MM.1S (cell line): ENCODE measurements at regions not wholly inside any gene's neighbourhood (a gene's known extent, or its start where the extent isn't known, plus 50 kb on each side); places are given as distances from the start of the nearest gene placed in this dataset.
A peak's percentile ranks its signal among the peaks of the same experiment; 100 is the strongest.

Experiments
- DNase-seq: peaks from one replicate; pipeline ENCODE4 v3.0.0-alpha.2; 2015
- H2AFZ ChIP-seq: fragments of 300-600 bp; sonication (generic); 2 replicates; pipeline ENCODE4 v1.6.0; 2016; ENCODE audit warnings: antibody characterized with exemption, low read length
- H3F3A ChIP-seq: fragments of 300-600 bp; sonication (generic); 2 replicates; pipeline ENCODE4 v1.6.1; 2016; ENCODE audit warnings: mild to moderate bottlenecking, antibody characterized with exemption, low read length, moderate library complexity, mixed read lengths; ENCODE audit not compliant: insufficient read depth
- H3K27ac ChIP-seq: fragments of 300-600 bp; sonication (generic); 2 replicates; pipeline ENCODE4 v1.5.1; 2016; ENCODE audit warnings: mild to moderate bottlenecking, low read length
- H3K27me3 ChIP-seq: fragments of 300-600 bp; sonication (generic); replicated peaks from 2 replicates; pipeline ENCODE4 v1.6.0; 2016; ENCODE audit warnings: low read length; ENCODE audit not compliant: insufficient read depth
- H3K36me3 ChIP-seq: fragments of 300-600 bp; sonication (generic); replicated peaks from 2 replicates; pipeline ENCODE4 v1.6.1; 2016; ENCODE audit warnings: mild to moderate bottlenecking, low read length, mixed read lengths; ENCODE audit not compliant: insufficient read depth
- H3K4me1 ChIP-seq: fragments of 300-600 bp; sonication (generic); 2 replicates; pipeline ENCODE4 v1.6.1; 2016; ENCODE audit warnings: low read length, mixed read lengths
- H3K4me2 ChIP-seq: fragments of 300-600 bp; sonication (generic); 2 replicates; pipeline ENCODE4 v1.6.0; 2016; ENCODE audit warnings: low read depth, low read length
- H3K4me3 ChIP-seq: fragments of 300-600 bp; sonication (generic); 2 replicates; pipeline ENCODE4 v1.5.1; 2016; ENCODE audit warnings: low read length, mixed read lengths
- H3K79me2 ChIP-seq: fragments of 300-600 bp; sonication (generic); 2 replicates; pipeline ENCODE4 v1.6.1; 2016; ENCODE audit warnings: mixed run types, low read length, mixed read lengths
- H3K9ac ChIP-seq: fragments of 300-600 bp; sonication (generic); 2 replicates; pipeline ENCODE4 v1.6.1; 2016; ENCODE audit warnings: low read length, mixed read lengths
- H3K9me2 ChIP-seq: fragments of 300-600 bp; sonication (generic); replicated peaks from 2 replicates; pipeline ENCODE4 v1.6.1; 2016; ENCODE audit warnings: mild to moderate bottlenecking, low read length, mixed read lengths; ENCODE audit not compliant: insufficient read depth
- H3K9me3 ChIP-seq: fragments of 300-600 bp; sonication (generic); replicated peaks from 2 replicates; pipeline ENCODE4 v1.6.1; 2016; ENCODE audit warnings: mild to moderate bottlenecking, low read length, mixed read lengths; ENCODE audit not compliant: insufficient read depth
- H4K20me1 ChIP-seq: fragments of 300-600 bp; sonication (generic); 2 replicates; pipeline ENCODE4 v1.6.1; 2016; ENCODE audit warnings: mild to moderate bottlenecking, low read length, moderate library complexity, mixed read lengths; ENCODE audit not compliant: insufficient read depth
- EZH2 ChIP-seq: fragments of 300-600 bp; sonication (generic); optimal IDR thresholded peaks from 2 replicates; pipeline ENCODE3; 2017; ENCODE audit warnings: low read depth, mild to moderate bottlenecking, antibody characterized with exemption, low read length, mixed read lengths
- EZH2phosphoT487 ChIP-seq: fragments of 300-600 bp; sonication (generic); IDR thresholded peaks from 2 replicates; pipeline ENCODE4 v1.6.1; 2018; ENCODE audit warnings: antibody characterized with exemption, low read length
- TF ChIP-seq, protein P1 (sequence below): fragments of 300-600 bp; sonication (generic); IDR thresholded peaks from 2 replicates; pipeline ENCODE4 v1.5.1; 2016; ENCODE audit warnings: antibody characterized with exemption, low read length, mixed read lengths

DNA sequence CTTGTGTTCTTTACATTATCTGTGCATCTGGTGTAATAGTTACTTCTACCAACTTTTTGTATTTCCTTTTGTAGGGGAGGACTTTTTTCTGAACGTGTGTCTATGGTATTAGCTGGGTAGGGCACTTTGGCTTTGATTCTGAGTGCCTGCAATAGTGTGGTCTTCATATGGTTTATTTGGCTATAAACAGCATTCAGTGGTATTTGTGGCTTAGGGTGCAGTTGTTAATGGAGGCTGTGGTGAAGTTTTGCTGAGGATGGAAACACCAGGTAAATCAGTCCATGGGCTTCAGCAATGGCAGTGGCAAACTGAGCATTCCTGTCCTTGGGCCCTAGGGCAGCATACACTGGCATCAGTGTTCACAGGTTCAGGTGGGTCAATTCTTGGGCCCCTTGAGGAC is 230.6 kb upstream of the CTNNB1 start:
- H3F3A ChIP-seq = peaks cover 21% of the 10 kb centered on the region
- no peak overlapping the region for H3K27ac ChIP-seq
- TF ChIP-seq, protein P1, sequence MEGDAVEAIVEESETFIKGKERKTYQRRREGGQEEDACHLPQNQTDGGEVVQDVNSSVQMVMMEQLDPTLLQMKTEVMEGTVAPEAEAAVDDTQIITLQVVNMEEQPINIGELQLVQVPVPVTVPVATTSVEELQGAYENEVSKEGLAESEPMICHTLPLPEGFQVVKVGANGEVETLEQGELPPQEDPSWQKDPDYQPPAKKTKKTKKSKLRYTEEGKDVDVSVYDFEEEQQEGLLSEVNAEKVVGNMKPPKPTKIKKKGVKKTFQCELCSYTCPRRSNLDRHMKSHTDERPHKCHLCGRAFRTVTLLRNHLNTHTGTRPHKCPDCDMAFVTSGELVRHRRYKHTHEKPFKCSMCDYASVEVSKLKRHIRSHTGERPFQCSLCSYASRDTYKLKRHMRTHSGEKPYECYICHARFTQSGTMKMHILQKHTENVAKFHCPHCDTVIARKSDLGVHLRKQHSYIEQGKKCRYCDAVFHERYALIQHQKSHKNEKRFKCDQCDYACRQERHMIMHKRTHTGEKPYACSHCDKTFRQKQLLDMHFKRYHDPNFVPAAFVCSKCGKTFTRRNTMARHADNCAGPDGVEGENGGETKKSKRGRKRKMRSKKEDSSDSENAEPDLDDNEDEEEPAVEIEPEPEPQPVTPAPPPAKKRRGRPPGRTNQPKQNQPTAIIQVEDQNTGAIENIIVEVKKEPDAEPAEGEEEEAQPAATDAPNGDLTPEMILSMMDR = no peak
- TF ChIP-seq EZH2phosphoT487 = no peak
- no peak for TF ChIP-seq EZH2
- H3K9ac ChIP-seq = no peak overlapping the region
- H2AFZ ChIP-seq = no peak overlapping the region
- H3K79me2 ChIP-seq = no peaks in the 10 kb centered on the region
- H3K9me3 ChIP-seq = no peaks in the 10 kb centered on the region
- no peaks in the 10 kb centered on the region for H4K20me1 ChIP-seq
- no peak for DNase-seq
- H3K4me3 ChIP-seq = no peak overlapping the region
- no peaks in the 10 kb centered on the region for H3K36me3 ChIP-seq
- no peaks in the 10 kb centered on the region for H3K27me3 ChIP-seq
- H3K4me1 ChIP-seq = peaks cover 34% of the 10 kb centered on the region
- H3K4me2 ChIP-seq = no peak overlapping the region
- no peaks in the 10 kb centered on the region for H3K9me2 ChIP-seq

DNA sequence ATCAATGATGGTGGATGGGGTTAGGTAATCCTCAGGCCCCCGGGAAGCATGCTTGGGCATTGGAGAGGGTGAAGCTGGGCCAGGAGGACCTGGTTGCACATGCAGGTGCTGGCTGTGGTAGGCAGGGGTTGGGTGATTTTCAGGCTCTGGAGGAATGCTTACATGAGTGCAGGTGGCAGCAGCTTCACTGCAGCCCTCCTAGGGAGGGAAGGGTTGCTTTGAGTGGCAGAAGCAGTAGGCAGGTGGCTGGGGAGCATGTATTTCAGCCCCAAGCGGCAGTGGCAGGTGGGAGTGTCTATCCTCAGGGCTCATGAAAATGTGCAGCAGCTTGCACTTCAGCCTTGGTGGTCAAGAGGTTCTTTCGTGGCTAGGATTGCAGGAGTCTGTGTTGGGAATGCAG is 230.0 kb upstream of the CTNNB1 start:
- no peak overlapping the region for H3K27ac ChIP-seq
- no peak overlapping the region for H3K9ac ChIP-seq
- H3K4me3 ChIP-seq = no peak overlapping the region
- H3K9me2 ChIP-seq = no peaks in the 10 kb centered on the region
- H3K36me3 ChIP-seq = no peaks in the 10 kb centered on the region
- no peak overlapping the region for H3K4me2 ChIP-seq
- no peak overlapping the region for H2AFZ ChIP-seq
- no peaks in the 10 kb centered on the region for H4K20me1 ChIP-seq
- H3K4me1 ChIP-seq = peaks cover 34% of the 10 kb centered on the region
- peak; percentile 20 for DNase-seq
- no peaks in the 10 kb centered on the region for H3K79me2 ChIP-seq
- no peaks in the 10 kb centered on the region for H3K27me3 ChIP-seq
- no peaks in the 10 kb centered on the region for H3K9me3 ChIP-seq
- TF ChIP-seq, protein P1 = no peak
- TF ChIP-seq EZH2 = no peak
- no peak for TF ChIP-seq EZH2phosphoT487
- peaks cover 21% of the 10 kb centered on the region for H3F3A ChIP-seq

DNA sequence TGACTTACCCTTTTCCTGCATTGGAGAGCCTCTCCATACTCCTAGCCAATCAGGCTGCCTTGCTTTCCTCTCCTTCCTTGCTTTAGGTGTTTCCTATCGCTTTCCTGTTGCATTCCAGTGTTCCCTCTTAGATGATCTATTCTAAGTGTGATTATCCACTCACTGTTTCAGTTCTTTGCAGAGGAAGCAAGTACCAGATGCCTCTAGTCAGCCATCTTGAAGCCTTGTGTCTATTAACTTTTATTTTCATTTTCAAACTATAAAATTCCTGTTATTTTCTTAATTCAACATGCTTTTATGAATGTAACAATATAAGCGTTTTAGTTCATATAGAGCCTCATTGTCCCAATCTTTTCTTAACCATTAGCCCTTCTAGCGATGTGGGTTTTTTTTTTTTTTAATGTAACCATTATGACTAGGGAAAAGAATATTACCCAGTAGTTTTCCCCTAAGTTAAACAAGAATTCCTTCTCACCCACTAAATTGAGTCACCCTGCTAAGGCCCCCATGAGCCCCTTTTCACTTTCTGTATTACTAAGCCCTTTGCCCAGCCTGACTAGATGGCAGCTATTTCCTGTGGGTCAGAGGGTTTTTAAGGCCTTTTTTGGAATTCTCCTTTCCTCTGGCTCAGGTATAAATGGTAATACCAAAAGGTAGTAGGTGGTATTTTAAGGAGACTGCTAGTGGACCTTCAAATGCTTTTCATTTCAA is 229.4 kb upstream of the CTNNB1 start:
- Histone ChIP-seq H2AFZ (no peak overlapping the region), H3K4me2 (no peak overlapping the region), H3K27ac (no peak overlapping the region)

More for the DNA sequence above, 229.4 kb upstream of the CTNNB1 start:
- DNase-seq = no peak
- Histone ChIP-seq H3K9me3 (no peaks in the 10 kb centered on the region), H3F3A (peaks cover 21% of the 10 kb centered on the region), H3K4me1 (peaks cover 34% of the 10 kb centered on the region), H3K9me2 (no peaks in the 10 kb centered on the region), H3K9ac (no peak overlapping the region), H3K4me3 (no peak overlapping the region), H3K27me3 (no peaks in the 10 kb centered on the region), H4K20me1 (no peaks in the 10 kb centered on the region), H3K36me3 (no peaks in the 10 kb centered on the region), H3K79me2 (no peaks in the 10 kb centered on the region)
- no peak for TF ChIP-seq EZH2
- TF ChIP-seq, protein P1 = no peak
- no peak for TF ChIP-seq EZH2phosphoT487
